ENCODE measurements at regions not wholly inside any gene's neighbourhood (a gene's known extent, or its start where the extent isn't known, plus 50 kb on each side); places are given as distances from the start of the nearest gene placed in this dataset.

- Histone ChIP-seq H3K4me2 (ENCODE audit: low read length) (no peak overlapping the region), H4K20me1 (ENCODE audit: insufficient read depth) (no peaks in the 10 kb centered on the region), H2AFZ (ENCODE audit: low read depth, low read length) (no peak overlapping the region), H3K79me2 (replicated peaks; ENCODE audit: insufficient read depth, low read length) (no peaks in the 10 kb centered on the region), H3F3A (ENCODE audit: insufficient read depth, low read length, poor library complexity, severe bottlenecking) (peaks cover 3% of the 10 kb centered on the region), H3K27ac (ENCODE audit: low read length) (peak overlapping the region; percentile 60), H3K4me3 (ENCODE audit: low read length) (no peak overlapping the region), H3K36me3 (ENCODE audit: insufficient read depth, low read length) (no peaks in the 10 kb centered on the region), H3K9ac (ENCODE audit: low read length) (no peak overlapping the region), H3K9me3 (ENCODE audit: low read length) (no peaks in the 10 kb centered on the region), H3K9me2 (ENCODE audit: insufficient read depth, low read length) (no peaks in the 10 kb centered on the region), H3K27me3 (ENCODE audit: insufficient read depth, low read depth, low read length) (no peaks in the 10 kb centered on the region)
- TF ChIP-seq SMC3 (conservative IDR thresholded peaks at IDR 0.05; ENCODE audit: poor library complexity) (no peak), MXI1 (conservative IDR thresholded peaks at IDR 0.05; ENCODE audit: poor library complexity, severe bottlenecking) (peak; percentile 11), RAD21 (conservative IDR thresholded peaks at IDR 0.05) (peak; percentile 20), POLR2AphosphoS5 (IDR thresholded peaks at IDR 0.05) (peak; percentile 65), TAF1 (IDR thresholded peaks at IDR 0.05; ENCODE audit: low read depth) (no peak), REST (IDR thresholded peaks at IDR 0.05; ENCODE audit: borderline replicate concordance) (peak; percentile 7), EZH2 (IDR thresholded peaks at IDR 0.05; ENCODE audit: borderline replicate concordance, insufficient read depth, low read length, poor library complexity, severe bottlenecking) (no peak), EP300 (conservative IDR thresholded peaks at IDR 0.05; ENCODE audit: poor library complexity, severe bottlenecking) (peak; percentile 94)
- TF ChIP-seq, protein P1, sequence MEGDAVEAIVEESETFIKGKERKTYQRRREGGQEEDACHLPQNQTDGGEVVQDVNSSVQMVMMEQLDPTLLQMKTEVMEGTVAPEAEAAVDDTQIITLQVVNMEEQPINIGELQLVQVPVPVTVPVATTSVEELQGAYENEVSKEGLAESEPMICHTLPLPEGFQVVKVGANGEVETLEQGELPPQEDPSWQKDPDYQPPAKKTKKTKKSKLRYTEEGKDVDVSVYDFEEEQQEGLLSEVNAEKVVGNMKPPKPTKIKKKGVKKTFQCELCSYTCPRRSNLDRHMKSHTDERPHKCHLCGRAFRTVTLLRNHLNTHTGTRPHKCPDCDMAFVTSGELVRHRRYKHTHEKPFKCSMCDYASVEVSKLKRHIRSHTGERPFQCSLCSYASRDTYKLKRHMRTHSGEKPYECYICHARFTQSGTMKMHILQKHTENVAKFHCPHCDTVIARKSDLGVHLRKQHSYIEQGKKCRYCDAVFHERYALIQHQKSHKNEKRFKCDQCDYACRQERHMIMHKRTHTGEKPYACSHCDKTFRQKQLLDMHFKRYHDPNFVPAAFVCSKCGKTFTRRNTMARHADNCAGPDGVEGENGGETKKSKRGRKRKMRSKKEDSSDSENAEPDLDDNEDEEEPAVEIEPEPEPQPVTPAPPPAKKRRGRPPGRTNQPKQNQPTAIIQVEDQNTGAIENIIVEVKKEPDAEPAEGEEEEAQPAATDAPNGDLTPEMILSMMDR (IDR thresholded peaks at IDR 0.05; ENCODE audit: poor library complexity, severe bottlenecking): no peak
These were observed 641.7 kb upstream of the TMEM132C start for GRCh38 chr12:127625176-127625771.

GRCh38 chr12:127628645-127629044 is 638.3 kb upstream of the TMEM132C start:
- no peak overlapping the region for H3K27ac ChIP-seq (ENCODE audit: low read length)
- no peak overlapping the region for H3K4me3 ChIP-seq (ENCODE audit: low read length)
- no peaks in the 10 kb centered on the region for H3K27me3 ChIP-seq (ENCODE audit: insufficient read depth, low read depth, low read length)
- H3F3A ChIP-seq (ENCODE audit: insufficient read depth, low read length, poor library complexity, severe bottlenecking): peaks cover 3% of the 10 kb centered on the region
- H4K20me1 ChIP-seq (ENCODE audit: insufficient read depth): no peaks in the 10 kb centered on the region
- H3K9me3 ChIP-seq (ENCODE audit: low read length): no peaks in the 10 kb centered on the region
- H3K36me3 ChIP-seq (ENCODE audit: insufficient read depth, low read length): no peaks in the 10 kb centered on the region
- no peaks in the 10 kb centered on the region for H3K79me2 ChIP-seq (replicated peaks; ENCODE audit: insufficient read depth, low read length)
- H3K9ac ChIP-seq (ENCODE audit: low read length): no peak overlapping the region
- H3K9me2 ChIP-seq (ENCODE audit: insufficient read depth, low read length): no peaks in the 10 kb centered on the region
- H3K4me2 ChIP-seq (ENCODE audit: low read length): no peak overlapping the region
- H2AFZ ChIP-seq (ENCODE audit: low read depth, low read length): no peak overlapping the region
- TF ChIP-seq SMC3 (conservative IDR thresholded peaks at IDR 0.05; ENCODE audit: poor library complexity) (no peak), RAD21 (conservative IDR thresholded peaks at IDR 0.05) (no peak), REST (IDR thresholded peaks at IDR 0.05; ENCODE audit: borderline replicate concordance) (no peak)
